GM19452 (cell line): ENCODE measurements at regions not wholly inside any gene's neighbourhood (a gene's known extent, or its start where the extent isn't known, plus 50 kb on each side); places are given as distances from the start of the nearest gene placed in this dataset.
"Not testable (repeated sequence)": the region's sequence is repeated elsewhere in the genome, so short reads cannot be mapped to it uniquely, and the experiment has no call there.

Experiments
- ATAC-seq: cut with Tn5 transposase; IDR thresholded peaks from one replicate; pipeline ENCODE4 v1.9.1; 2021; ENCODE audit not compliant: unreplicated experiment

DNA sequence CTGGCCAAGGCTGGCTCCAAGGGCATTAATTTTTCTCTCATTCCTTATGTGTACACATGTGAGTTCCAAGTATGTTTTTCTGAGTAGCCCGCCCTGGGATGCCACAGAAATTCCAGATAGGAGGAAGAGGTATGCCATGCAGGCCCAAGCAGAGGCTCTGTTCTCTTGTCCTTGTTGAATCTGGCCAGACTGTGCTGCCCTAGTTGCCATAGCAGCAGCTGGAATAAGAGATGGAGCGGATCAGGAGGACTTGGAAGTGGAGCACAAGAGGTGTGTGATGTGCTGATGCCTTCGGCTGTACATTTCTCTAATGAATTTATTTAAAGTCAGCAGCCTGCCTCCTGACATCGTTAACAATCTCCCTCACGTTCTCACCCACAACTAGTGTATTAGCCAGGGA is 235.6 kb upstream of the RPS23 start:
- no peak for ATAC-seq

- ATAC-seq: no peak
Measured at GRCh38 chr5:82512025-82512424, 233.9 kb upstream of the RPS23 start.

DNA sequence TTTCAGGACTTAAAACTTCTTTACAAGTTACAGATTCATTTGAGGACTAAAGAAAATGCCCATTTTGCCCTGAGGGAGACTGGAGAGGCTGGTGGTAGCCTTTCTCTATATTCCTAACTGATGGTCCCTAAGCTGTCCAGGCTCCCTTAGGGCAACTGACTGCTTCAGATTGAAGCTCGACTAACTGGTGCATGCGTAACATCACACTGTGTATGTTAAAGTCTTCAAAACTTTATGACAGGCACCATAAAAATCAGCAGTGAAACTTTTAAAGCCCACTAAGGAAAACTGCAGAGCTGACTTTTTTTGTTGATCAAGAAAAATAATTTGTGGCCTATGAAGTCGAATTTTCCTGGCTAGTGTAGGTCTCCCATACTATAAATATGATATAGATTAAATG is 233.0 kb upstream of the RPS23 start:
- ATAC-seq: no peak

DNA sequence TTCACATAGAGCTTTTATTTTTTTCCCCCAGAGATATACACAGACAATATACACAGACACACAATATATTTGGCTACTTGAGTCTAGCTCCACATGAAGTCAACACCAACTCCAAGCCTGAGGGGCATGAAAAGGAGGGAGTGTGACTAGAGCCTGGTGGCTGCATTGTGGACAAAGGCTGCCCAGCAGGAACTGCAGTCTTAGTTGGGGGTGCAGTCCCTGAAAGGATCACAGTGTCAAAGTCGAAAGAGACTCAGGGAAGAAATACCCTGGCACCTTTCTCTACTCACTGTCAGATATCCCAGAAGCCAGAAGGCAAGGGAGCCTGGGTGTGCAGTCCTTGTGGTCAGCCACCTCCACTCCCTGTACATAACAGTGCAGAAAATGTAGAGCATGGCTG is 231.6 kb upstream of the RPS23 start:
- ATAC-seq: no peak

DNA sequence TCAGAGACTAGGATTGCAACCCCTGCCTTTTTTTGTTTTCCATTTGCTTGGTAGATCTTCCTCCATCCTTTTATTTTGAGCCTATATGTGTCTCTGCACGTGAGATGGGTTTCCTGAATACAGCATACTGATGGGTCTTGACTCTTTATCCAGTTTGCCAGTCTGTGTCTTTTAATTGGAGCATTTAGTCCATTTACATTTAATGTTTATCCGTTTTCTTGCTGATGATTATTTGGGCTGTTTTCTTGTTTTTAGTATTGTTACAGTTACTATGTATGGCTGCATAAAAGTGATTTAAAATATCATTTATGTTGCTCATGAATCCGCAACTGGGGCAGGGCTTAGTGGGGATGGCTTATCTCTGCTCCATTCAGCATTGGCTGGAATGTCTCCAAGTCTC is 228.2 kb upstream of the RPS23 start:
- not testable (repeated sequence) for ATAC-seq

DNA sequence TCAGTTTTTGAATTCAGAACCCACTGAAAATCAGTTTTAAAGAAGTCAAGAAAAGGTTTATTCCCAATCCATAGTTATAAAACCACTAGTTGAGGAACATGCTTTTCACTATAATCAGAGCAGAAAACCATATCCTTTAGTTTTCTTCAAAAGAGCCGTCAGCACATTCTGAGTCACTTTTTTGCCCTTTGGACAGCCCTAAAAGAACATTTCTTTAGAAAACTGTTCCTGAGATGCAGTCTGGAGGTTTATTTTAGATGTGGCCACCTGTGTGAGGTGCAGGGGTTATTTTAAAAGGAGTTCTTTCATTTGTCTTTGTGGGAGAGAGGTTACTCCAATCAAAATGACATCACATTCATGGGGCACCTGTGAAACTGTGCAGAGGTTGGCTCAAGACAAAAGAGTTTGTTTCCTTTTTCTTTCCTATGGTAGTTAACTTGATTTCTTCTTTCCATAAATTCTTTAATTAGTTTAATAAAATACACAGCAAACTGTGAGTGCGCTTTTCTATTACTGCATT is 221.6 kb upstream of the RPS23 start:
- no peak for ATAC-seq

DNA sequence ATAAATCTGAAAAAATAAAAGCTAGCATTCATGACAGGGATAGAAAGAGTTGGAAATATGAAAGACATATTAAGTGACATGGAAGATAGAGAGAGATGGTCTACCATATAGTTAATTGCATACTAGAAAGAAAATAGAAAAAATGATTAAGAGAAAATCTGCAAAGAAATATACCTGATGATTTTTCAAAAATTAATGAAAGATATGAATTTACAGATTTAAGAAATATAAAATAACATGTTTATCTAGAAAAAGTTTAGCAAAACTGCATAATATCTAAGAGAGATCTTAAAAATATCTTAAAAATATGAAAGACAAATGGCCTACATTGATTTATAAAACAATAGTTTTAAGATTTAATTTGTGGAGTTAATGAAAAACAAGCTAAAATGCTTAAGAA is 219.1 kb upstream of the RPS23 start:
- no peak for ATAC-seq

DNA sequence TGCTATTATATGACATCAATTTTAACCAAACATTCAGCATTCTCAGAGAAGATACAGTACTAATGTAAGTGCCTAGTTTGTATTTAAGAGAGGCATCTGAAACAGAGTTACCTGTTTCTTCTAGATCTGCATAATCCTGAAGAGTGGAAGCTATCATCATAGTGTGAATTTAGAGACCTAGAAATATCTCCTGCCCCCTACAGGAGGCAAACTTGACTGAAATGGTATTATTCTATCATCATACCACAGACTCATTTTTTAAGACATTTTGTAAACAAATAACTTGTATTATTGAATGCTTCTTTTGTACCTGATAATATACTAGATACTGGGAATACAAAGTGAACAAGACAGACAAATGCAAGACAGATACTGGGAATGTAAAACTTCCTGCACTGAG is 216.8 kb upstream of the RPS23 start:
- no peak for ATAC-seq

DNA sequence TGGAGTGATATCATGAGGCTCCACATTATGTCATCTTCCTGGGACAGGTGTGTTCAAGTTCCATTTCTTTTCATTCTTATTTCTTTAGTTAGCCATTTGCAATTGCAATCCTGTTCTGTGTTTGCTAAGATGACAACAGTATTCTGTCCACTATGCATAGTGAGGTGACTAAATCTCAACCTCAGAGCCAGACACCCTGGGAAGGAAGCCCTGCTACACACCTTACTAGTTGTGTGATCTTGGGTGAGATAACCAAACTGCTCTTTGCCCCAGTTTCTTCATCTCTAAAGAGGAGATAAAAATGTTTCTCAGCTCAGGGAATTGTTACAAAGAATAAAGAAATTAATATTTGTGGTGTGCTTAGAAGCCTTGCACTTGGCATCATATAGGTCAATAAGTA is 215.1 kb upstream of the RPS23 start:
- ATAC-seq: no peak

- no peak for ATAC-seq
Measured at GRCh38 chr5:82491397-82491796, 213.2 kb upstream of the RPS23 start.

- ATAC-seq: no peak
Measured at GRCh38 chr5:82489683-82490082, 211.5 kb upstream of the RPS23 start.

DNA sequence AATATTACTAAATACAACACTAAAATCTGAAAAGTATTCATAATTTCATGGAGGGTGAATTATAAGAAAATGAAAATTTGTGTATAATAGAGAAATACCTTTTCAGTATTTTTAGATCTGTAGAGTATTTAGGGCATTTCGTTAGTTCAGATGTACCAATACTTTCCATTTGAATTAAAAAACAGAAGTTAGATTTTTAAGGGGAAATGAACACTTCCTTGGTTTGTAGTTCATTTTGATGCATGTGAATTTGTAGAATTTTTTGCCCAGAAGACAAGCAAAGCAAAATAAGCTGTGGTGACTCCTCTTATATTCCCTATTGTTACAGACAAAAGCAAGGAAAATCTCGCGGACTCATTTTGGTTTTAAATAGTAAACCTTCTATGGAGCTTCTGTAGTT is 209.0 kb upstream of the RPS23 start:
- no peak for ATAC-seq

DNA sequence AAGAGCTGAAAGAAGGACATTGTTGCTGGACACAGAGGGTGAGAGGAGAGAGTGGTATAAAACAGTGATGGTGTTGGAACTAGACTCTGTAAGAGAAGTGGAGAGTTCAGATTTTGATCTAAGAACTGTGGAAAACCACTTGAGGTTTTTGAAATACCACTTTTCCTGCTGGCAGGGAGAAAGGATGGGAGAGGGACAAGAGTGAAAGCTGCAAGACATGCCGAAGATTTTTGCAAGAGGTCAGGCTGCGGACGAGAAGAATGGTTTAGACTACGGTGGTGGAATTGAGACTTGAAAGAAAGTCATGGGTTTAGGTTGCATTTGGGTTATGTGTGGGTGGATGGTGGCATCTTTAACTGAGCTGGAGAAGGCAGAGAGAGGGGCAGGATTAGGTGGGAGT is 202.2 kb upstream of the RPS23 start:
- ATAC-seq: no peak

DNA sequence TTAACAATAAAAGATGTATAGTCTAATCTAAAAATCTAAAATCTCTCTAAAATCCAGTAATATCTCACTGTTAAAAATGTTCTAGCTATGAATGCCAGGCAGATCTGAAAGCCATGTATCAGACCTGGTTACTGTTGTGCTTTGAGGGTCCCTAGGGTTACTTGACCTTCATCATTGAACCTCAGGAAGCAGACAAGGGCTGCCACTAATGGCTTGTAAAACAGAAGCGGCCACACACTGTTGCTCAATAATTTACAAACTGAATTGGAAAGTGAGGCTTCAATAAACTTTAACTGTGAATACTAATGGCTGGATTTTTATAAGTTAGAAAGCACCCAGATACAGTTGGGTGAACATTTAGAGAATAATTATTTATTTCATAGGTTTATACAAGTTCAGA is 198.0 kb upstream of the RPS23 start:
- no peak for ATAC-seq

DNA sequence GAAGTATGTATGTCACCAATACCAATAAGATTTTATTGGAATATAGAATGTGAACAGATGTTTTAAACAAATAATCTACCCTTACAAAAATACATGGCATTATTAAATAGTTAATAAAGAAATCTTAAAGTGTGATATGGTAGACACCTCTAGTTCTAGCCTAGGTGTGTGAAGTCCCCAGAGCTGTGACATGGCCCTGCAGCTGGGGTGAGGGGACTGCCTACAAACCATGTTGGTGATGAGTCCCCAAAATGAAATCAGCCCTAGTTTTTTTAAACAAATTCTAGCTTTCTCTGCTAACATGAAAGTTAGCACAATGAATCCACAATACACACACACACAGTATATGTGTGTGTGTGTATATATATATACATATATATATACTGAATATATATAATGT is 195.1 kb upstream of the RPS23 start:
- ATAC-seq: no peak

DNA sequence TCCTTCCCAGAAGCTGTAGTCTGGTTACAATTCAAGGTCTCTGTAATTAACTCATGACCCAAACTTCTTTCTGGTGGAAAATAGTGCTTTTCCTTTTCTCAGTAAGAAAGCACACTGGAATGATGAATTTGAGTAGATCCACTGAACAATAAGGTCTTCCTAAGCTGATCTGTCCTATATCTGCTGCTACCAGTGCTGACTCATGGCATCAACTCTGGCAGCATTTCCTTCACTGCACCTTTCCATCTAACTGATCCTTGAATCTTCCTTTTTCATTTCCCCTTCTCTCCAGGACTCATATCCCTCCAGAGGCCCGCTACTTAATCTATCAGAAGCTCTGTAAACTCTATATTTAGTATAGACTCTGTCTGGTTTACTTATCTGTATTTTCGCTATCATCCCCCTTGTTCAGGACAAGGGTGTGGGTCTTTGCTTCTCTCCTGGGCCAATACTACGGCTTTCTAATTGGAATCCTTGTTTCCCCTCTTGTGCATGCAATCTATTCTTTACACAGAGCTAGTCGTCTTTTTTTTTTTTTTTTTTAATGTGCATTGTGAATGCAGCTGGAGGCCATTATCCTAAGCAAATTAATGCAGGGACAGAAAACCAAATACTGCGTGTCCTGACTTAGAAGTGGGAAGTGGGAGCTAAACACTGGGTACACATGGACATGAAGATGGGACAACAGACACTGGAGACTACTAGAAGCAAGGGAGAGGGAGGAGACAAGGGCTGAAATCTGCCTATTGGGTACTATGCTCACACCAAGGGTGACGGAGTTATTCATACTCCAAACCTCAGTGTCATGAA is 192.2 kb upstream of the RPS23 start:
- no peak for ATAC-seq

- no peak for ATAC-seq
Measured at GRCh38 chr5:82466986-82467561, 188.9 kb upstream of the RPS23 start.

- ATAC-seq: no peak
Measured at GRCh38 chr5:82465235-82465634, 187.1 kb upstream of the RPS23 start.

GRCh38 chr5:82459626-82460025 is 181.5 kb upstream of the RPS23 start:
- ATAC-seq: no peak

DNA sequence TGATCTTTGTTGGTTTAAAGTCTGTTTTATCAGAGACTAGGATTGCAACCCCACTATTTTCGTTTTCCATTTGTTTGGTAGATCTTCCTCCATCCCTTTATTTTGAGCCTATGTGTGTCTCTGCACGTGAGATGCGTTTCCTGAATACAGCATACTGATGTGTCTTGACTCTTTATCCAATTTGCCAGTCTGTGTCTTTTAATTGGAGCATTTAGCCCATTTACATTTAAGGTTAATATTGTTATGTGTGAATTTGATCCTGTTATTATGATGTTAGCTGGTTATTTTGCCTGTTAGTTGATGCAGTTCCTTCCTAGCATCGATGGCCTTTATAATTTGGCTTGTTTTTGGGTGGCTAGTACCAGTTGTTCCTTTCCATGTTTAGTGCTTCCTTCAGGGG is 177.2 kb upstream of the RPS23 start:
- ATAC-seq: not testable (repeated sequence)

DNA sequence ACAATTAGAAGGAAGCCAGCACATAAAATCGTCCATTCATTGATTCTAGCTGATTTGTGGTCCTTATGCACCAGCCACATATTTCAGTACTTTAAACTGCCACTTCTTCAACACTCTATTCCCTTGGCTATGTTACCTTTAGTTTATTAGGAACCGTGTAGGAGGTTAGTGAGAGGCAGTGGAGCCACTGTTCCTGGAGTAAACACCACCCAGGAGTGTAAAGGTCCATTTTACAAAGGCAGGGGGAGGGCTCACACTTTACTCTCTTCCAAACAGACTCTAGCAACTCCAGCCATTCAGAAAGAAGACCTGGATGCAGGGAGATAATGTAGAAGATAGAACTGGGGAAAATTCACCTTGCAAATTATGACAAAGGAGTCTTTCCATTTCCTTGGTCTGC is 170.2 kb upstream of the RPS23 start:
- no peak for ATAC-seq

DNA sequence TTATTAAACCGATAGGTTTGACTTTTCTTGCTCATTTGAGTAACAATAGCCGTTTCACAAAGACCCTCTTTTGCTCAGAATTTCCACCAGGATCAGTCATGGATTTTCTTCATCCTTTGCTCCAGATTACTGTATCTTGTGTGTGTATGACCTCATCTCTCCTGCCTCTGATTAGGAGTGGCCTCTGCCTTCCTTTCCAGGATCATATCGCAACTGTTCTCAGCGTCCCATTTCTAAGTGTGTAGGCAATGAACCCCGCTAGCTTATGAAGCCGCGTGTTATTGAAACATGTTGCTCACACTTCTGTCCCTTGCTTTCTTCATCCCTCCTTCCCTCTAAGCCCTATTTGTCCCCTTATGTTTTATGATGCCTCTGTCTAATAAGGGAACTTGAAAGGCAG is 169.8 kb upstream of the RPS23 start:
- no peak for ATAC-seq

DNA sequence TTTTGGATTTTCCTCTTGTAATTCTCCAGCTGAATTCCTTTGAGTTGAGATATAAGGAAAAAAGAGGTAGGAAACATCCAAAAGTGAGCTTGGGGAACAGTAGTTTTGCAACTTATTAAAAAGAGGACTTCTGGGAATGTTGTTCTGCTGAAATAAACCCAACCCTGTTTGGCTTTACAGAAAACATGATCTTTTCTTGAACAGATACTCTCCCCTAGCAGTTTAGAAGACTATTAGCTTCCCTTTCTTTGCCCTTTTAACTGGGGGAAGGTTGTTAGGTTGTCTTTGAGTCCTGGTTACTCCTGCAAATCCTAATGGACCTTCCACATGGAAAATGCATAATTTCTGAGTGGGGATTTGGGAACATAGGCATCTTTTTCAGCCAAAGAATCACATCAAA is 168.7 kb upstream of the RPS23 start:
- ATAC-seq: no peak
